SK-N-SH treated with all-trans-retinoic acid at 6 μM for 48 hours (cell line): ENCODE measurements at regions not wholly inside any gene's neighbourhood (a gene's known extent, or its start where the extent isn't known, plus 50 kb on each side); places are given as distances from the start of the nearest gene placed in this dataset.

Experiments used
- ATAC-seq: fragments of 200-7000 bp; cut with Tn5 transposase; 3 replicates; pipeline ENCODE4 v1.9.1; 2020; ENCODE audit warnings: mild to moderate bottlenecking, moderate library complexity
- ARNTL ChIP-seq: fragments of 450-650 bp; formaldehyde crosslinking; IDR thresholded peaks from 2 replicates; pipeline ENCODE4 v1.5.0; 2020; ENCODE audit warnings: low read depth, mild to moderate bottlenecking, moderate library complexity, borderline replicate concordance
- BACH2 ChIP-seq: fragments of 250-450 bp; sonication (Bioruptor Pico); IDR thresholded peaks from 2 replicates; pipeline ENCODE4 v1.9.0; 2021; ENCODE audit warnings: mild to moderate bottlenecking, borderline replicate concordance
- CREB5 ChIP-seq: fragments of 250-450 bp; sonication (Bioruptor Pico); IDR thresholded peaks from 2 replicates; pipeline ENCODE4 v1.5.1; 2020; ENCODE audit warnings: low read depth, mild to moderate bottlenecking, moderate library complexity
- CSDC2 ChIP-seq: fragments of 250-450 bp; sonication (Bioruptor Pico); IDR thresholded peaks from 2 replicates; pipeline ENCODE4 v1.5.0; 2020; ENCODE audit warnings: mild to moderate bottlenecking, moderate library complexity
- ESRRG ChIP-seq: fragments of 250-450 bp; sonication (Bioruptor Pico); IDR thresholded peaks from 2 replicates; pipeline ENCODE4 v1.6.1; 2021; ENCODE audit warnings: mild to moderate bottlenecking
- ISL1 ChIP-seq: fragments of 250-450 bp; sonication (Bioruptor Pico); IDR thresholded peaks from 2 replicates; pipeline ENCODE4 v2.1.2; 2022; ENCODE audit warnings: mild to moderate bottlenecking, moderate library complexity
- OSR1 ChIP-seq: fragments of 250-450 bp; sonication (Bioruptor Pico); IDR thresholded peaks from 2 replicates; pipeline ENCODE4 v1.8.0; 2022; ENCODE audit warnings: moderate library complexity, mild to moderate bottlenecking, inconsistent platforms
- PATZ1 ChIP-seq: fragments of 250-450 bp; sonication (Bioruptor Pico); IDR thresholded peaks from 2 replicates; pipeline ENCODE4 v1.8.0; 2020; ENCODE audit warnings: mild to moderate bottlenecking, moderate library complexity, borderline replicate concordance
- PPARA ChIP-seq: fragments of 250-450 bp; sonication (Bioruptor Pico); IDR thresholded peaks from 2 replicates; pipeline ENCODE4 v1.5.0; 2020; ENCODE audit warnings: mild to moderate bottlenecking, borderline replicate concordance
- RARB ChIP-seq: fragments of 250-450 bp; sonication (Bioruptor Pico); IDR thresholded peaks from 2 replicates; pipeline ENCODE4 v1.8.0; 2021; ENCODE audit warnings: mild to moderate bottlenecking, moderate library complexity
- SNAI2 ChIP-seq: fragments of 250-450 bp; sonication (Bioruptor Pico); IDR thresholded peaks from 2 replicates; pipeline ENCODE4 v1.5.0; 2020; ENCODE audit warnings: mild to moderate bottlenecking, moderate library complexity
- TCF4 ChIP-seq: fragments of 250-450 bp; sonication (Bioruptor Pico); IDR thresholded peaks from 2 replicates; pipeline ENCODE4 v1.8.0; 2021; ENCODE audit warnings: mild to moderate bottlenecking, moderate library complexity, borderline replicate concordance
- TOX ChIP-seq: fragments of 250-450 bp; sonication (Bioruptor Pico); IDR thresholded peaks from 2 replicates; pipeline ENCODE4 v1.8.0; 2021; ENCODE audit warnings: mild to moderate bottlenecking, moderate library complexity, borderline replicate concordance
- TSHZ2 ChIP-seq: fragments of 250-450 bp; sonication (Bioruptor Pico); IDR thresholded peaks from 2 replicates; pipeline ENCODE4 v1.5.0; 2020; ENCODE audit warnings: mild to moderate bottlenecking, moderate library complexity
- ZC3H10 ChIP-seq: fragments of 250-450 bp; sonication (Bioruptor Pico); IDR thresholded peaks from 2 replicates; pipeline ENCODE4 v1.5.1; 2021; ENCODE audit warnings: mild to moderate bottlenecking, moderate library complexity
- ZFP30 ChIP-seq: fragments of 450-650 bp; formaldehyde crosslinking; IDR thresholded peaks from 2 replicates; pipeline ENCODE4 v1.5.0; 2022; ENCODE audit warnings: mild to moderate bottlenecking, moderate library complexity
- ZNF70 ChIP-seq: fragments of 450-650 bp; formaldehyde crosslinking; IDR thresholded peaks from 2 replicates; pipeline ENCODE4 v1.5.0; 2020; ENCODE audit warnings: mild to moderate bottlenecking, moderate library complexity
- TF ChIP-seq, protein P1 (sequence below): fragments of 250-450 bp; sonication (Bioruptor Pico); IDR thresholded peaks from 2 replicates; pipeline ENCODE4 v1.8.0; 2021; ENCODE audit warnings: low read depth, mild to moderate bottlenecking, moderate library complexity, borderline replicate concordance

DNA sequence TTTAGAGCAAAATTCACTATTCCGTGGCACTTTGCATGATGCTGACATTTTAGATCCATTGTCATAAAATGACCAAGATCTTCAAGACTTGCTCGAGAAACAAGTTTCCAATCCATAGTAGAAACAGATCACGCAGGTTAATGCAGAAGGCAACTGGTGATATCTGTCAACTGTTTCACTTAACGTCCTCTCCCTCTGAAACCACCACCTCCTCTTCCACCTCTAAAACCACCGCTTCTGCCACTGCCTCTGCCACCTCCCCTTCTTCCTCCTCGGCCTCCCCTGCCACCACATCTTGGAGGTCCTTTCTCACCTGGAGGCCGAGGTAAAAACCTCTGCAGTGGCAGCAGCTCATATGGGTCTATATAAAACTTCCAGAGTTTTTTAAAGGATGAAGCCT lies 84.6 kb upstream of the IRF2 start (continued):
- TF ChIP-seq CREB5 (CRISPR knock-in tag): no peak

GRCh38 chr4:184553891-184554290 lies 79.5 kb upstream of the IRF2 start:
- ATAC-seq: no peak
- no peak for TF ChIP-seq ISL1 (CRISPR knock-in tag)
- no peak for TF ChIP-seq PATZ1 (CRISPR knock-in tag)
- TF ChIP-seq PPARA (CRISPR knock-in tag): no peak
- no peak for TF ChIP-seq ZNF70 (CRISPR knock-in tag)
- no peak for TF ChIP-seq ZFP30
- TF ChIP-seq ESRRG (CRISPR knock-in tag): no peak
- no peak for TF ChIP-seq CSDC2 (CRISPR knock-in tag)
- TF ChIP-seq SNAI2 (CRISPR knock-in tag): no peak
- no peak for TF ChIP-seq ARNTL (CRISPR knock-in tag)
- no peak for TF ChIP-seq TSHZ2 (CRISPR knock-in tag)

DNA sequence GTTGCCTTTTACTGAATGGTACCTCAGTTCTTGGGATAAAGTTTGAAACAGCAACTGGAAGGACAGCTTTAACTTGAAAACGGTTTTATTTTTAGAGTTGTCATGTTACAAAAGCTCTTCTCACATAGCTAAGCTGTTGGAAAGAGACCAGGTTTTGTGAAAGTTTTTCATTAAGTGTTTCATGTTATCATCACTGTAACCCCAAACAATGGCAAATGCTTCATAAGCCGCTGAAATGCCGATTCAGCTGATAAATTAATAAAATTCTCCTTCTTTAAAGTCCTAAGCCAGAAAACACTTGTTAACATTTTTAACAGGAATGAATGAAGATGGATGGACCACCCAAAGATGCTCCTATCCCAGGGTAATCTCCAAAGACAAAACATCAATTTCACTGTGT lies 76.1 kb upstream of the IRF2 start:
- ATAC-seq: no peak
- TF ChIP-seq TCF4 (CRISPR knock-in tag): no peak
- TF ChIP-seq, protein P1, sequence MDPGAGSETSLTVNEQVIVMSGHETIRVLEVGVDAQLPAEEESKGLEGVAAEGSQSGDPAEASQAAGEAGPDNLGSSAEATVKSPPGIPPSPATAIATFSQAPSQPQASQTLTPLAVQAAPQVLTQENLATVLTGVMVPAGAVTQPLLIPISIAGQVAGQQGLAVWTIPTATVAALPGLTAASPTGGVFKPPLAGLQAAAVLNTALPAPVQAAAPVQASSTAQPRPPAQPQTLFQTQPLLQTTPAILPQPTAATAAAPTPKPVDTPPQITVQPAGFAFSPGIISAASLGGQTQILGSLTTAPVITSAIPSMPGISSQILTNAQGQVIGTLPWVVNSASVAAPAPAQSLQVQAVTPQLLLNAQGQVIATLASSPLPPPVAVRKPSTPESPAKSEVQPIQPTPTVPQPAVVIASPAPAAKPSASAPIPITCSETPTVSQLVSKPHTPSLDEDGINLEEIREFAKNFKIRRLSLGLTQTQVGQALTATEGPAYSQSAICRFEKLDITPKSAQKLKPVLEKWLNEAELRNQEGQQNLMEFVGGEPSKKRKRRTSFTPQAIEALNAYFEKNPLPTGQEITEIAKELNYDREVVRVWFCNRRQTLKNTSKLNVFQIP (CRISPR knock-in tag): no peak

DNA sequence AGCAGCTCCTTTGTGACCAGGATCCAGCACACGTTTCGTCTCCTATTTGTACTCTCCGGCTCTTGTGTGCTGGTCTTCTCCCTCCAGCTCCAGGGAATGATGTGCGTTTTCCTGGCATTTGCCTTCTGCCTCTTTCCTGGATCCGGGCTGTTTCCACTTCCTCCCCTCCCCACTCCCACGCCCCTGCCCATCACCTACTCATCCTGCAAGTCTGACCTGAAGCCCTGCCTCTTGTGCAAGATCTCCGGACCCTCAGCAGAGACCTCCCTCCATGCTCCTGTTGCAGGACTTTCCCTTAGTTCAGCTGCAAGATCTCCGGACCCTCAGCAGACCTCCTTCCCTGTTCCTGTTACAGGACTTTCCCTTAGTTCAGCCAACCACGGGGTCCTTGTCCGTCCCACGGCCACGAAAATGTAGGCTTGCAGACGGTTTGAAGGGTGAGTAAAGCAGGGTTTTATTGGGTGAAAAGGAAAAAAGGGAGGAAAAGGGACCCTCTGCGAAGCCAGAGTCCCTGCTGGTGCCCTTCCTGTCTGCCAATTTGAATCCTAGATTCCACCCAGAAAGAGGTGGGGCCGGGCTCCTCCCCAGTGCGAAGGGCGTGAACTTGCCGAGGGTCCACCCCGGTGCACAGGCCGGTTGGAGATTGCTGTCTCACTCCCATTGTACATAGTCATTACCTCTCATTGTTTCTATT lies 74.4 kb upstream of the IRF2 start:
- ATAC-seq: no peak
- TF ChIP-seq ARNTL (CRISPR knock-in tag) (no peak), ZC3H10 (CRISPR knock-in tag) (no peak), ZNF70 (CRISPR knock-in tag) (no peak), CREB5 (CRISPR knock-in tag) (no peak), TOX (no peak), RARB (no peak), BACH2 (no peak), ISL1 (CRISPR knock-in tag) (no peak), TSHZ2 (CRISPR knock-in tag) (no peak), PATZ1 (CRISPR knock-in tag) (no peak), ESRRG (CRISPR knock-in tag) (no peak), OSR1 (CRISPR knock-in tag) (no peak), TCF4 (CRISPR knock-in tag) (no peak)
